GM12892 (cell line): ENCODE measurements at regions not wholly inside any gene's neighbourhood (a gene's known extent, or its start where the extent isn't known, plus 50 kb on each side); places are given as distances from the start of the nearest gene placed in this dataset.

ENCODE experiments used
- POLR2A ChIP-seq: IDR thresholded peaks from 2 replicates; pipeline ENCODE4 v1.6.1; 2011; ENCODE audit warnings: low read depth, low read length, control low read depth
- POLR2AphosphoS5 ChIP-seq: IDR thresholded peaks from 2 replicates; pipeline ENCODE4 v1.6.1; 2011; ENCODE audit warnings: low read depth, low read length, control low read depth
- TAF1 ChIP-seq: IDR thresholded peaks from 2 replicates; pipeline ENCODE4 v1.6.1; 2011; ENCODE audit warnings: low read depth, mild to moderate bottlenecking, control low read depth, low read length, borderline replicate concordance

GRCh38 chr6:11648436-11648775 is 110.9 kb downstream of the TMEM170B start:
- no peak for TF ChIP-seq POLR2A
- no peak for TF ChIP-seq TAF1
- no peak for TF ChIP-seq POLR2AphosphoS5
